ENCODE measurements at regions not wholly inside any gene's neighbourhood (a gene's known extent, or its start where the extent isn't known, plus 50 kb on each side); places are given as distances from the start of the nearest gene placed in this dataset.

- Histone ChIP-seq H3K4me1 (no peaks in the 10 kb centered on the region), H3K4me3 (no peak overlapping the region), H3K36me3 (no peaks in the 10 kb centered on the region), H3K27me3 (no peaks in the 10 kb centered on the region), H3K27ac (no peak overlapping the region), H3K9me3 (no peaks in the 10 kb centered on the region)
- TF ChIP-seq CTCF (IDR thresholded peaks at IDR 0.05), result no peak
- intact Hi-C loops (cut with DNase I), result no loop called here
- ATAC-seq, result no peak
- no peak for DNase-seq
Measured at GRCh38 chr2:2735041-2735440, 404.0 kb upstream of the MYT1L start.

- no peak for ATAC-seq
- Histone ChIP-seq H3K9me3 (no peaks in the 10 kb centered on the region), H3K27me3 (no peaks in the 10 kb centered on the region), H3K36me3 (no peaks in the 10 kb centered on the region), H3K27ac (no peak overlapping the region), H3K4me1 (no peaks in the 10 kb centered on the region), H3K4me3 (no peak overlapping the region)
- no peak for DNase-seq
- intact Hi-C loops (cut with DNase I), result no loop called here
- no peak for TF ChIP-seq CTCF (IDR thresholded peaks at IDR 0.05)
Measured at GRCh38 chr2:2734308-2734707, 403.2 kb upstream of the MYT1L start.

GRCh38 chr2:2733818-2734217 lies 402.7 kb upstream of the MYT1L start:
- H3K36me3 ChIP-seq, result no peaks in the 10 kb centered on the region
- ATAC-seq (no peak), DNase-seq (no peak)
- no peaks in the 10 kb centered on the region for H3K9me3 ChIP-seq
- no peak overlapping the region for H3K27ac ChIP-seq
- no peak overlapping the region for H3K4me3 ChIP-seq
- no peaks in the 10 kb centered on the region for H3K4me1 ChIP-seq
- no peaks in the 10 kb centered on the region for H3K27me3 ChIP-seq
- intact Hi-C loops (cut with DNase I), result no loop called here
- no peak for TF ChIP-seq CTCF (IDR thresholded peaks at IDR 0.05)

GRCh38 chr2:2732331-2733119 lies 401.4 kb upstream of the MYT1L start:
- H3K9me3 ChIP-seq, result no peaks in the 10 kb centered on the region
- H3K36me3 ChIP-seq, result no peaks in the 10 kb centered on the region
- intact Hi-C loops (cut with DNase I), result no loop called here
- H3K27ac ChIP-seq, result no peak overlapping the region
- no peak for TF ChIP-seq CTCF (IDR thresholded peaks at IDR 0.05)
- DNase-seq (no peak), ATAC-seq (no peak)
- no peaks in the 10 kb centered on the region for H3K27me3 ChIP-seq
- no peaks in the 10 kb centered on the region for H3K4me1 ChIP-seq
- no peak overlapping the region for H3K4me3 ChIP-seq

- Histone ChIP-seq H3K36me3 (no peaks in the 10 kb centered on the region), H3K27me3 (no peaks in the 10 kb centered on the region), H3K4me3 (no peak overlapping the region), H3K9me3 (no peaks in the 10 kb centered on the region), H3K4me1 (no peaks in the 10 kb centered on the region), H3K27ac (no peak overlapping the region)
- no peak for DNase-seq
- intact Hi-C loops (cut with DNase I), result no loop called here
- no peak for TF ChIP-seq CTCF (IDR thresholded peaks at IDR 0.05)
- no peak for ATAC-seq
Measured at GRCh38 chr2:2731816-2732284, 400.8 kb upstream of the MYT1L start.

Data from upper lobe of right lung (tissue), 1 donor.